HG02759 (cell line): ENCODE measurements at regions not wholly inside any gene's neighbourhood (a gene's known extent, or its start where the extent isn't known, plus 50 kb on each side); places are given as distances from the start of the nearest gene placed in this dataset.

Experiments
- ATAC-seq: cut with Tn5 transposase; IDR thresholded peaks from one replicate; pipeline ENCODE4 v1.9.1; 2021; ENCODE audit warnings: mild to moderate bottlenecking, moderate library complexity; ENCODE audit not compliant: unreplicated experiment

DNA sequence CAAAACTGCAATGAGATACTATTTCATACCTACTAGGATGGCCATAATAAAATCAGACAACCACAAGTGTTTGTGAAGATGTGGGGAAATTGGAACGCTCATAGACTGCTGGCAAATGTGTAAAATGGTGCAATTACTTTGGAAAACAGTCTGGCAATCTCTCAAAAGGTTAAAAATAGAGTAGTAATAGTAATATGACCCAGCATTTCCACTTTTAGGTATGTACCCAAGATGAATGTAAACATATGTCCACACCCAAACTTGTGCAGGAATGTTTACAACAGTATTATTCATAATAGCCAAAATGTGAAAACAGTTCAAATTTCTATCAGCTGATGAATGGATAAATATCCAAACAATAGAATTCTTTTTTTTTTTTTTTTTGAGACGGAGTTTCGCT is 731.6 kb upstream of the ANKRD30A start:
- ATAC-seq = no peak

DNA sequence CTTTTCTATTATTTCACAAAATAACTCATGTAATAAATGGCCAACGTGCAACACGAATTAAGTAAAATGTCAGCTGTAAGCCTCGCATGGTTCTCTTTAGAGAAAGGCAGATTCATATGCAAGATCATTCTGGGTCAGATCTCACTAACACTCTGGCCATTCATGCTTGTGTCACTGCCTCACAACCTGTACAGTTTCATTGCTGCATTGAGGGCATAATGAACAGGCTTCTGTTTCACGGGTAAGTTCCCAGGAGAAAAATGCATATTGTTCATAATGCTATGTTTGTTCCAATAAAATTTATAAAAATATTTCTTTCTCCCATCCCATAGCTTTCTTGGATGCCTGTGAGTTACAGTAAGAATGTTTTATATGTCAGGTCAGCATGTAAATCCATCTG is 734.0 kb upstream of the ANKRD30A start:
- ATAC-seq = no peak

DNA sequence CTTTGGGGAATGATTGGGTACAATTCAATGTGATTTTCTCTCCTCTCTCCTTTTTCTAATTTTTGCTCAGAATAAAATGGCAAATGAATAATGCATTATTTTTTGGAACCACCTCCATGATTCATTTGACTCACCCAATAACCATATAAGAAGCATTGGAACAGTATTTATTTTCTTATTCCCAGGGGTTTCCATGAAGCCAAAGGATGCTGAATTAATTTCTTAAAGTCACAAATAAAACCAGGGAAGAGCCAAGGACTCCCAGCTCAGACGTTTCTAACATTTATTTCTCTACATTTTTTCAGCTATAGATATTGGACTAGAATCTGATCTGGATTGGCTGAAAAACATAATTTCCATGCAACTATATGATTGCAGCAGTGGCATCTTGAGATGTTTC is 735.2 kb upstream of the ANKRD30A start:
- ATAC-seq = no peak

DNA sequence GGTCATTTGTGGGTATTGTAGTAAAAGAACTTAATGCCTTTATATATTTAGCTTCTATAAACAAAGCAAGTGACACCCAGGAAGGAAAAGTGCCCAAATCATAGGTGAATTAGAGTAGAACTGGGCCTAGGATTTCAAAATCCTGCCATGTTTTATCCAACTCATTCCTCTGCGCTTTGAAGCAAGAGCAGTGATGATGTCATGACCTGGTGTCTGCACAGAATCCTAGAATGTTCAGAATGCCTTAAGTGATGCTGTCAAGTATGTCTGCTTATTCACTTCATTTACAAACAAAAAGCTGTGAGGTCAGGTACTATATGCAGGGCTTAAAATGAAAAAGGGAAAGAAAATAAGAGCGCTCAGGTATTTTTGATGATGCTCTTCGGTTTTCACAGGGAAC is 737.2 kb upstream of the ANKRD30A start:
- no peak for ATAC-seq

DNA sequence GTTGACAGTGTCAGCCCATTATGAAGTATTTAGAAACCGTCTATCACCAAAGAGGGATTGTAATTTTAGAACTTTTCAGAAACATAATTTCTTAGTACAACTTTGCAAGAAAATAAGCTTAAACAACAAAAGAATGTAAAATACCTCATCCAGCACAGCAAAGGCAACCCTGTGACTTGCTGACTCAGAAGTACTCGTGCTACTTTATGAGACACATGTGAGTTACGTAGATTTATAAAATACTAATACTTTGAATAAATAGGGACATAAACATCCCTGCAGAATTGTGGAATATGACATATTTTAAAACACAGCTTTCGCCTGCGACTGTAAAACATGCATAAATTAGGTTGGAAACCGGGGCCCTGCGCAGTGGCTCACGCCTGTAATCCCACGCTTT is 739.7 kb upstream of the ANKRD30A start:
- ATAC-seq = no peak

DNA sequence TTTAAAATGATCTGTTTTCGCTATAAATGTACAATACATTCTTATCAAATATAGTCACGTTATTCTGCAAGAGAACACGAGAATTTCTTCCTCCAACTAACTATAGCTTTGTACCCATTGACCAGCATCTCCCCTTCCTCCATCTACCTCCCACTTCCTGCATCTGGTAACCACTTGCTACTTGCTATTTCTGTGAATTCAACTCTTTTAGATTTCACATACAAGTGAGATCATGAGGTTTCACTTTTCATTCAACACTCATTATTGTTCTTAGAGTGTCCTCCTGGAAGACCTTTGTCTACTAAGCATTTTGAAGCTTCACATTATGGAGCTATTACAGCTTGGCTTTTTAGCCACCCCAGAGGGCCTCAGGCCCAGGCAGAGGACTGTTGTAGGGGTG is 741.3 kb upstream of the FZD8 start:
- no peak for ATAC-seq

DNA sequence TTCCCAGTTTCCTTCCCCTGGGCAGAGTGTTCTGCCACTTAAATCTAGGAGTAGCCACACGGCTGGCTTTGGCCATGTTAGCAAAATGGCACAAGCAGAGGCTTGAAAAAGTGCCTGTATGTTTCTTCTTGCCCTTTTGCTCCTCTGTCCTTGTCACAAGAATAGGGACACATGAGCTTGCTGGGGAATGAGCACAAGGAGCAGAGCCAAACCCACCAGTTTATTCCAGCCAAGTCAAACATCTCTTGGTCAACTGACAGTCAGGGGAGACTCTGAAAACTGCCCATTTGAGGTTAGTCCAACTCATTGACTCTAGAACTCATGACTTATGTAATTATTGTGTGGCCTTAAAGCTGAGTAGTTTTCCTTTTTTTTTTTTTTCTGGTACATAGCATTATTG is 739.7 kb upstream of the FZD8 start:
- ATAC-seq = no peak

DNA sequence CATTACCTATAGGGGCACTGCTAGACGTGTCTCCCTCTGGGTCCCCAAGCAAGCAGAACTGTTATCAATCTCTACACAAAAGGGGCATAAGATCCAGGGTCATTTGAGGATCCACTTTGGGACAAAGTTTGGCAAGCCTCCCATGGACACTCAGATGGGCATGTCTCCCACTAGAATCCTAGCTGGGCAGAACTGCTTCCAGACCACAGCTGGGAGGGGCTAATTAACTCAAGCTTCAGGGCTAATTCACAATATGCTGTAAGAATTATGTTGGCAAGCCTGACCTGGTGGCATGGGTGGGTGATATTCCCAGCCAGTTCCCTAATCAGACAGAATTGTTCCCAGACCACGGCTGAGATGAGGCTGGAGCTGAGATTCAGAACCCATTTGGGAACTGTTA is 738.4 kb upstream of the FZD8 start:
- no peak for ATAC-seq

DNA sequence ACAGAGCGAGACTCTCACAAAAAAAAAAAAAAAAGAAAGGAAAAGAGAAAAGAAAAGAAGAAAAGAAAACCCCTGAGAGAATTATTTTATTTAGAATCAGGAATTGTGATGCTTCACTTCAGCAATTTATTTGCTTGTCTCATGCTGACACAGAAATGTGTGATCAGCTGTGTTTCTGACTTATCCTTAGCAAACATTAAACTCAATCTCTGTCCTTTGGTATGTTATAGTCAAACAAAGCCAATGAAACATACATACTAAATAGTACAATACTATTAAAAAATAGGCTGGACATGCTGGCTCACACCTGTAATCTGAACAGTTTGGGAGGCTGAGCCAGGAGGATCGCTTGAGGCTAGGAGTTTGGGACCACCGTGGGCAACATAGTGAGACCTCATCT is 733.0 kb upstream of the FZD8 start:
- no peak for ATAC-seq

DNA sequence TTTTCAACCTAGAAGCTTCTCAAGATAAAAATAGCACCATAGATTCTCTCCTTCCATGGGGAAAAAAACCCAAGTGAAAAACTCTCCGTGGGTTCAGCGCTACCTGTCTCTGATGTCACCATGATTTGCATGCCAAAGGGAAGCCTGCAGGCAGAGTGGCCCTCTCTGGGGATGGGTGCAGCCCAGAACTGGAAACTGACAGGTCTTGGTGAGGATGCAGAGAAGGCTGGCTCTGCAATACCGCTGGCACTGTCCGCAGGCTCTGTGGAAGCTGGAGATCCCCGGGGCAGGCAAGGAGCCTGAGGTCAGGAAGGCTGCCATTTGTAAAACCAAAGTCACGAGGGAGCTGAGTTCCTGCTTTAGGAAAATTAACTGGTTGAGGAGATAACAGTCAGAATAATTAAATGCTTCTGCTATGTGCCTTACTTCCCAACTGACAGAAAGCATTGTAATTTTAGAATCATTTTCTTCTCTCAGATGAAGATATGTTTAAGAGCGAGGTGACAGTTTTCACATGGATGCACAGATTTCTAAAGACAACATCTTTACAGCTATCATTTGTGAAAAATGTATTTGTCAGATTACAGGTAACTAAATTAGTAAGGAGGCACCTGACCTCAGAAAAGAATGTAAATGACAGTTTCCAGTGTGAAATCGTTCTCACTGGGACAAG is 731.5 kb upstream of the FZD8 start:
- no peak for ATAC-seq

DNA sequence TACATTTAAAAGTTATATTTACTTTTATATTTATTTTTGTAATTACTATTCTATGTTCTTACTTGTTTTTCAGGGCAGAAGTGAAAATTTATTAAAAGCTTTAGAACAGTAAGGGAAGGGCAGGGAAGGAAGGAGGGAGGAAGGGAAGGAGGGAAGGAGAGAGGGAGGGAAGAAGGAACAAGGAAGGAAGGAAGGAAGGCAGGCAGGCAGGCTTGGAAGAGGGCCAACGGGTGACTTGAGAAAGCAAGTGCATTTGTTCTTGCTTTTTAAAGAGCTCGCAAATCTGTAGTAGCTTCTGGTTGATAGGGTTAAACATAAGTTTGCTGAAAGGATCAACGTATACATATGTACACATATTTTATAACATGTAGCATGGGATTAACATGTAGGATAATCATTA is 725.3 kb upstream of the FZD8 start:
- ATAC-seq = no peak

DNA sequence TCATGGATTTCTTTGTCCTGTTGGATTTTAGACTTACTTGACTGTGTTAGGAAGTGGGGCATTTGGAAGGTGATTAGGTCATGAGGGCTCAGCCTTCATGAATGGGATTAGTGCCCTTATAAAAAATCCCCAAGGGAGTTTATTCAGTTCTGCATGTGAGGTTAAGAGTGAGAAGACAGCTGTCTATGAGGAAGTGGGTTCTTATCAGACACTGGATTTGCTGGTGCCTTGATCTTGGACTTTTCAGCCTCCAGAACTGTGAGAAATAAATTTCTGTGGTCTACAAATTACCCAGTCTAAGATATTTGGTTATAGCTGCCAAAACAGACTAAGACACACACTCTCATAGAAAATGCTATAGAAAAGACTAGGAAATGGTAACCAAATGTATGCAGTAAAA is 724.7 kb upstream of the FZD8 start:
- no peak for ATAC-seq

DNA sequence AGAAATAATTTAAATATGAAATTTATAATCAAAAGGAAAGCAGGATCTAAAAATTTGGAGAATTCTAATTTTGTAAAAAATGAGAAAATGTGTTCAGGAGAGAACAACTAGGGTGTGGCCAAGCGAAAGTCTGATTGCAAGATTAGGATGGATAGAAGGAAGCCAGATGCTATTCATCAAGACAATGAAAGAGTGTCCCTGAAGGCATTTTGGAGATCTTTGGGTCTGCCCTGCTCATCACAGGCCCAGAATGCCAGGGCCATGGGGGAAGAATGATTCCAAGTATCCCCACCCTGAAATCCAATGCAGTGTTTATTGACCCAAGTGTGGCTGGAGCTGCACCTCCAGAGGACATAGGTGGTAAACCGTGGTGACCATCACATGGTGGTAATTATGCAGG is 724.0 kb upstream of the FZD8 start:
- ATAC-seq = no peak

DNA sequence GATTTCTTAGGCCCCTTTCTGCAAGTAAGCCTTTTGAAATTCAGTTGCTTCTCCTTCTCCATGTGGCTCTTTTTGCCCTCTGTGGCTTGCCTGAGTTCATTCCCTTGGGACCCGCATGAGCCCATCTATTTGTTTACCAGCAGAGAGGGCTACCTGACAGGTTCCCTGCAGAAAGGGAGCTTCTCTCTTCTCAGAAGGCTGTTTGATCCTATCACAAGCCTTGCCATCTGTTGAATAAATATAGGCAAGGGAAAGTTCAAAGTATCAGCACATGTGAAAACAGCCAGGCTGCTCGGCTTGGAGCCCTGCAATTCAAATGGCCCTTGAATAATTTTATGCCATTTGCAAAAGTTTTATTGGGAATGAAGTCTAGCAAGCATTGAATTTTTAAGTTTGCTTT is 720.2 kb upstream of the FZD8 start:
- ATAC-seq = no peak

DNA sequence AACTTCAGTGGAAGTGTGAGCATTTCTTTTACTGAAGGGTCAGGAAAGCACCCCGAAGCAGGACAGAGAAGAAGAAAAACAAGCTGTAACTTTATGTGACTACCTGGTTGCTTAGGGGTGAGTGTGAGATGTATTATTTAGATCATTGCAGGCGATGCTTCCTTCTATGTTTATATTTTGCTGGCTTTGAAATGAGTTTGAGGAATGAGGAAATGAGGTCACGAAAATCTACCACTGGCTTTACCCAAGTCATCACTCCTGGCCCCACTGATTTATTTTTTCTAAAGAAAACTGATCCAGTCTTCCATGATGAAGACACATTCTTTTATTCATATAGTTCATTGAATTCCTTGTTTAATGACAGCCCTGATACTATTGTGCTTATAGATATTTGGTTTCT is 716.6 kb upstream of the FZD8 start:
- ATAC-seq = no peak

DNA sequence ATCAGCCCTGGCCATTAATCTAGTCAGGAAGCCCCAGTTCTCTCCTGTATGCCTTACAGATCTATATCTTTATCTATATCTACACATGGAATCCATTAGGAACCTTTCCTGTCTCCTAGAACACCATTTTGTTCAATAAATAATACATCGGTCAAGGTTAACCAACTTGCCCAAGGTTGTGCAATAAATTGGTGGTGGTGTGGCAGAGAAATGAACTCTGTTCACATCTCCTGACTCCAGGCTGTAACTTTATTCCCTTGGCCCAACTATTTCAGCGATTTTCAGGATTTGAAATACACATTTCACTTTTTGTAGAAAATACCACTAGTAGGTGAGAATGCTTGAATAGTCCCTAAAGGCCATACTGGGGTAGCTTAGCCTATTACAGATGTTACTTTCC is 712.5 kb upstream of the FZD8 start:
- no peak for ATAC-seq

DNA sequence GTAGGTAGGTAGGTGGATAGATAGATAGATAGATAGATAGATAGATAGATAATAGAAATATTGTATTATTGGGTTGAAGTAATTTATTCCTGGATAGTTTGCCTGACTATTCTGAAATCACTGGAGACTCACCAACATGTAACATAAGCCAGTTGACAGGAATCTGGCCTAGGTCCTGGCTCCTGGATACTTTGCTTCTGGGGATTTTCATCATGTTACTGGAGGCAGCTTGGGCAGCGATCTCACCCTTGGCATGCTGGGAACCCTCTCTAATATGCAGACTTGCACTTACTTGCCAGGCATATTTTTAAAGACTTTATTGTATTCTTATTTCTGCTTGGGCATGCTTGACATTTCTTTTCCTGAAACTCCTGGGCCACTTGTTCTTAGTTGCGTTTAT is 709.1 kb upstream of the FZD8 start:
- no peak for ATAC-seq

DNA sequence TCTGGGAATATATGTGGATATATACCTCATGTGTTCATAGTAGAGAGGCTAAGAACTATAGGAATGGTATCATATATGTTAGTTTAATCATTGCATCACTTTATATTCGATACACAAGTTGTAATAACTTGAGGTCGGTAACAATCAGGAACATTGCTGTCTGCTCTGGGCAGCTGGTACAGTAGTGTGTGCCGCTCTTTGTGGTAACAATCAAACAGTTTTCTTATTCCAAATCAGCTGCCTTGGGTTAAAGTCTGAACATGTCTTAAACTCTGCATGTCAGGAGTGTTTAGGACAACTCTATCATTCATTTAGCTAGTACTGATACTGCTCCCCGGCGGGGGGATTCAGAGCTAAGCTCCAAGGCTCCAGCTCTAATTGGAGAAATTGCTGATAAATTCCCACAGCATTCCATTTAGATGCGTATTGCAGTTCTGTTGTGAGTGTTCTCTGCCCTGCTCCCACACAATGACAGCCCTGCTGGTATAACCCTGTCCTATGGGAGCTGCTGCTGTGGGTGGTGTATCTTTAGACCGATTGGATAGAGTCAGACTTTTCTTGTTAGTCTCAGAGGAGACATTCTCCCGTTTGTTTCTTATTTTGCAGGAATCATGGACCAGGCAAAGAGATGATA is 707.5 kb upstream of the FZD8 start:
- no peak for ATAC-seq

DNA sequence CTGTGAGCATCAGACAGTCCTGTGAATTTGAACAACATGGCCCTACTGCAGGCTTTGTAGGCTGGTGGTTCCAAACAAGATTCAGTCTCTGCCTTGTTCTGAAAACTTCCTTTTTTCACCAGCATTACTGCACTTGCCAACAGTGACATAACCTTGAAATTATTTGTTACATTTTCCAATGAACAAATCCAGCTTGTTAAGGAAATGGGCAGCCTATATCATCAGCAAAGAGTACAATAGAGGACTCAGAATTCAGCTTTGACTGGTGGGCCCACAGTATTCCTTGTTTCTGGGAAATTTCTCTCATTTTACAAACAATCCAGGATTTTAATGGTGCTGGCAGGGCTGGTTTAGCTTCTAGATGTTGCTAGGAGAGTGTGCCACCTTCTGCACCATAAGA is 703.7 kb upstream of the FZD8 start:
- no peak for ATAC-seq

DNA sequence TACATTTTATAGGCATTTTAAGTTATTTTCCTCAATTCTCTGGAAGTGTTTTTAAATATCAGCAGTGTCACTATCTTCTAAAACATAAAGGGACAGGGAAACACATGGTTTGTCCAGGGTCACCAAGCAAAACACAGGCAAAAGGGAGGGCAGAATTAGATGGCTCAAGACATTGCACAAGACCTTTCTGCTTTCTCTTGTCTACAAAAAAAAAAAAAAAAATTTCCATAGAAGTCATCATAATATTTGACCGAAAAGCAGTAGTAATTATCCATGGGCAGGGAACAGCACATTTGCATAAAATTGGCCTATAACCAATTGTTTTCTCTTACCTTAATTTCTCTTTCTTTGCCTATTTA is 703.1 kb upstream of the FZD8 start:
- ATAC-seq = no peak

DNA sequence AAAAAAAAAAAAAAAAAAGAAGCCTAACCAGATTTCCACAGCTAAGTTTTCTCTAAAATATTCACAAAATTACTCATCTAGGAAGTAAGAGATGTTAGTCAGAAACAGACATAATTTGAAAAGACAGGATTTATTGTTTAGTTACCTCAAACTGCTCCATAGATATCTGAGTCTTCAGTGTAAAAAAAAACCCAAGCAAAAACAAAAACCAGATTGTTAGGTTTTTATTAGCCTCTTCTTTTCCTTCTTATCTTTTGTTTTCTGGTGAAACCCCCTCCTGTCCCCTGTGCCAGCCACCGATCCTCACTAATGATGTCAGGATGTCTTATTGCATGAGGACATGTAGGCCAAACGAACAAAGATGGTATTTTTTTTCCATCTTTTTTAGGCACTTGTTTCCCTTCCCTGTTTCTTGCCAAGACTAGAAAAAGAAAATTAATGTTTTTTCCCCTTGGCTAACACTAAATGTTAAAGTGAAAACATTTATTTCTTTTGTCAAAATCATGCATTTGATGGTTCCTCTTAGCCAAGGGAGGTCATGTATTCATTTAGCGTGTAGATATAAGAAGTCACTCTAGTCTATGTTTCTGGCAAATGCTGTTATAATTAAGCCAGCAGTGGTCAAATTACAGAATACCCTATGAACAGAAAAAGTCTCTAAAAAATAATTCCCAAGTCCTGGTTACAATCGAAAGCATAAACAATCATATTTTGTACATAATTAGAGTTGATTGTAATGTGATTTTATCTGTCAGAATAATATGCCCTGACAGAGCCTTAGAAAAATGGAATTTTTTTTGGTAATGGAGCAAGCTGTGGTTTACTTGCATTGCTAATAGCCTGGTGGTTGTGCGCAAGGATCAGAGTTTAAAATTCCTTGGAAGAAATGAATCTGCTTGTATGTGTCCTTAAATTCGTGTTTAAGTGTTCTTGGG is 702.4 kb upstream of the FZD8 start:
- ATAC-seq = no peak

DNA sequence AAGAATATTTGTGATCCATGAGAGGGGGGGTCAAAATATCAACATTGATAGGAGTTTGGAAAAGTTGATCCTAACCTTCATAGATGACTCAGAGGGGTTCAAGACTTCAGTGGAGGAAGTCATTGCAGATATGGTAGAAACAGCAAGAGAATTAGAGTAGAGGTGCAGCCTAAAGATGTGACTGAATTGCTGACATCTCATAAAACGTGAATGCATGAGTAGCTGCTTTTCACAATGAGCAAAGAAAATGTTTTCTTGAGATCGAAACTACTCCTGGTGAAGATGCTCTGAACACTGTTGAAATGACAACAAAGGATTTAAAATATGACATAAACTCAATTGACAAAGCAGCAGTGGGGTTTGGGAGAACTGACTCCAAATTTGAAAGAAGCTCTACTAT is 700.7 kb upstream of the FZD8 start:
- no peak for ATAC-seq
